COLO829 (cell line): ENCODE measurements at regions not wholly inside any gene's neighbourhood (a gene's known extent, or its start where the extent isn't known, plus 50 kb on each side); places are given as distances from the start of the nearest gene placed in this dataset.

Source experiments
- DNase-seq: peaks from one replicate; pipeline ENCODE4 v3.0.0; 2012; ENCODE audit warnings: low spot score

- no peak for DNase-seq
Measured at GRCh38 chr2:5236249-5236648, 455.9 kb upstream of the SOX11 start.

GRCh38 chr2:5242751-5243150 lies 449.4 kb upstream of the SOX11 start:
- DNase-seq = no peak

GRCh38 chr2:5250482-5250881 lies 441.7 kb upstream of the SOX11 start:
- peak; percentile 28 for DNase-seq

GRCh38 chr2:5253263-5253662 lies 438.9 kb upstream of the SOX11 start:
- DNase-seq = no peak

- DNase-seq = no peak
Measured at GRCh38 chr2:5254791-5255332, 437.3 kb upstream of the SOX11 start.

GRCh38 chr2:5263291-5263690 lies 428.9 kb upstream of the SOX11 start:
- no peak for DNase-seq

GRCh38 chr2:5264361-5264760 lies 427.8 kb upstream of the SOX11 start:
- no peak for DNase-seq

- no peak for DNase-seq
Measured at GRCh38 chr2:5285061-5285460, 407.1 kb upstream of the SOX11 start.

- DNase-seq = no peak
Measured at GRCh38 chr2:5285872-5286769, 406.1 kb upstream of the SOX11 start.

- no peak for DNase-seq
Measured at GRCh38 chr2:5287558-5288334, 404.4 kb upstream of the SOX11 start.

- DNase-seq = peak; percentile 10
Measured at GRCh38 chr2:5290900-5291546, 401.2 kb upstream of the SOX11 start.

- no peak for DNase-seq
Measured at GRCh38 chr2:5304640-5305039, 387.5 kb upstream of the SOX11 start.

- no peak for DNase-seq
Measured at GRCh38 chr2:5315041-5315440, 377.1 kb upstream of the SOX11 start.

GRCh38 chr2:5315512-5315911 lies 376.7 kb upstream of the SOX11 start:
- no peak for DNase-seq

- DNase-seq = no peak
Measured at GRCh38 chr2:5316001-5316490, 376.1 kb upstream of the SOX11 start.

- DNase-seq = no peak
Measured at GRCh38 chr2:5319493-5319892, 372.7 kb upstream of the SOX11 start.

- DNase-seq = no peak
Measured at GRCh38 chr2:5322396-5322795, 369.8 kb upstream of the SOX11 start.

GRCh38 chr2:5325523-5325922 lies 366.7 kb upstream of the SOX11 start:
- DNase-seq = no peak

GRCh38 chr2:5328826-5329225 lies 363.4 kb upstream of the SOX11 start:
- DNase-seq = no peak

GRCh38 chr2:5329763-5330162 lies 362.4 kb upstream of the SOX11 start:
- DNase-seq = no peak

- no peak for DNase-seq
Measured at GRCh38 chr2:5330961-5331360, 361.2 kb upstream of the SOX11 start.

- DNase-seq = no peak
Measured at GRCh38 chr2:5332925-5333324, 359.3 kb upstream of the SOX11 start.
